SIG-M5 treated with dmso at 0.1 percent for 504 hours (cell line): ENCODE measurements at regions not wholly inside any gene's neighbourhood (a gene's known extent, or its start where the extent isn't known, plus 50 kb on each side); places are given as distances from the start of the nearest gene placed in this dataset.
"Not testable (repeated sequence)": the region's sequence is repeated elsewhere in the genome, so short reads cannot be mapped to it uniquely, and the experiment has no call there.

Experiments used
- DNase-seq: peaks from one replicate; lab custom pipeline; 2025; ENCODE audit not compliant: unreplicated experiment; lab: John Stamatoyannopoulos, UW

DNA sequence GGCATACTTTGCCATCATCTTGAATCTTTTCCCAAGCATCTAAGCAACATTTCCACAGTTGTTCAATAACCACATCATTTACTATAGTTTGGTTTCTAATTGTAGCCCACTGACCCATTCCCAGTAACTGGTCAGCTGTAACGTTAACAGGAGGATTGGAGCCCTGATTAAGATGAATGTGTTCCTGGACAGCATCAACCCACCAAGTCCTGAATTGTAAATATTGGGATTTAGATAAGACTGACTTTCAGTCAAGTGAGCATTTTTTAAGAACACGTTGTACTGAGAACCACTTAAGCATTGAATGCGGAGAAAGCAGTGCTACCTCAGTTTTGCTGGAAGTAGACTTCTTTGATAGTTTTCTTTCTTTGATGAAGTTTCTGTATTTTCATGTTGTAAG is 53.3 kb upstream of the ARL4D start:
- not testable (repeated sequence) for DNase-seq

DNA sequence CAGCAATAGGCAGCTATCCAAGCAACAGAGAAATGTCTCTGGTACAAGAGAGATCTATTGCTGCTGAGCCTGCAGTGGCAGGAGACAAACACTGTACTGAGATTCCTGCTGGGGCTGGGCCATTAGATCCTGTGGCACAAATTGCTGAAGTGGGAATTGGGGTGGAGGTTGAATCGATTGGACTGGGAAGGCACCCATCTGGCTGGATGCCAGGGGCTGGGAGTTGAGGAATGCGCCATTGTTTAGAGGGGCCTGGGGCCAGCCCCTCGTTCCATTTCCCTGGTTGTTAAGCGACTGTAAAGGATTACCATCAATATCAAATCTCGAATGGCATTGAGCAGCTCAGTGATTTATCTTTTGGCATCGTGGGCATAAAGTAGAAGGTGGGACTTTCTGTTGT is 54.1 kb upstream of the ARL4D start:
- no peak for DNase-seq

GRCh38 chr17:43342589-43342890 is 56.3 kb upstream of the ARL4D start:
- no peak for DNase-seq

- DNase-seq = no peak
Observed at GRCh38 chr17:43341715-43342588, 56.8 kb upstream of the ARL4D start.

DNA sequence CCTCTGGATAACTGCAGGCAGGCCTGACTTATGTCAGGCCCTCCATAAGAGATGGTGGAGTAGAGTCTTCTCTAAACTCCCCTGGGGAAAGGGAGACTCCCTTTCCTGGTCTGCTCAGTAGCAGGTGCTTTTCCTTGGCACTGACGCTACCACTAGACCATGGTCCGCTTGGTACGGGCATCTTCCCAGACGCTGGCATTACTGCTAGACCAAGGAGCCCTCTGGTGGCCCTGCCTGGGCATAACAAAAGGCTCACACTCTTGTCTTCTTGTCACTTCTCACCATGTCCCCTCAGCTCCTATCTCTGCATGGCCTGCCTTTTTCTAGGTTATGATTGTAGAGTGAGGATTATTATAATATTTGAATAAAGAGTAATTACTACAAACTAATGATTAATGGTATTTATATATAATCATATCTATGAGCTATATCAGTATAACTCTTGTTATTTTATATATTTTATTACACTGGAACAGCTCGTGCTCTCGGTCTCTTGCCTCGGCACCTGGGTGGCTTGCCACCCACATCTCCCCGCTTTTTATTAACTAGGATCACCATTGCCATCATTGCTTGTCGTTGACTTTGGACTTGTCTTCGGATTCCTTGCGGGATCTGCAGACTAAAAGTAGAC is 59.8 kb upstream of the ARL4D start:
- peak; percentile 11 for DNase-seq

DNA sequence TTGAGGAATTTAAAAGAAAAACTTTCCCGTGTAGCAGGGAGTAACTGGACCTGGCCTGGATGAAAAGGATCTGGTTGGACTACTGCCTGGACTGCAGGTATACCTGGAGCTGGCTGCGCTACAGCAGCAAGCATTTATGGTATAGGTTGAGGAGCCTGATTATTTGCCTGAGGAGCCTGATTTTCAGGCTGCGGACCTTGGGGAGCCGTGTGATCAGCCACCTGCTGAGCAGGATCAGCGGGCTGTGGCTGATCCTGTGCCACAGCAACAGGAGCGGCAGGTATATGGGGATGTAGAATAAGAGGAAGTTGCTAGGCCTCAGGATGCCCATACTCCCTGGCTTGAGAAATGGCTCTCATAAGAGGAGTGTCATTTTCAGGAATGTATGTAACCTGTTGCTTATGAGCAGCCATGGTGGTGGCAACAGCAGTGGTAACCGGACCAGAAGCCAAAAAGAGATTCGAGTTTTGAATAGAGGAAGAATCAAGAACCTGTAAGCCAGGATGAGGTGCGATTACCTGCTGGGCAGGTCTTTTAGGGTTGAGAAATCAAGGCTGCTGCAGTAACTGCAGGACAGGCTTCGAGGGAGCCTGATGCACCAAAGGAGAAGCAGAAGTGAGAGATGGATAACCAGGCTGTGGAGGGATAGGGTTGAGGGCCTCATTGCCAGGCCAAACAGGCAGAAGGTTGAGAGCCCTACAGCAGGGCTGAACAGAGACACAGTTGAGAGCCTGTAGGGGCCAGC is 60.9 kb upstream of the ARL4D start:
- peak; percentile 3 for DNase-seq

DNA sequence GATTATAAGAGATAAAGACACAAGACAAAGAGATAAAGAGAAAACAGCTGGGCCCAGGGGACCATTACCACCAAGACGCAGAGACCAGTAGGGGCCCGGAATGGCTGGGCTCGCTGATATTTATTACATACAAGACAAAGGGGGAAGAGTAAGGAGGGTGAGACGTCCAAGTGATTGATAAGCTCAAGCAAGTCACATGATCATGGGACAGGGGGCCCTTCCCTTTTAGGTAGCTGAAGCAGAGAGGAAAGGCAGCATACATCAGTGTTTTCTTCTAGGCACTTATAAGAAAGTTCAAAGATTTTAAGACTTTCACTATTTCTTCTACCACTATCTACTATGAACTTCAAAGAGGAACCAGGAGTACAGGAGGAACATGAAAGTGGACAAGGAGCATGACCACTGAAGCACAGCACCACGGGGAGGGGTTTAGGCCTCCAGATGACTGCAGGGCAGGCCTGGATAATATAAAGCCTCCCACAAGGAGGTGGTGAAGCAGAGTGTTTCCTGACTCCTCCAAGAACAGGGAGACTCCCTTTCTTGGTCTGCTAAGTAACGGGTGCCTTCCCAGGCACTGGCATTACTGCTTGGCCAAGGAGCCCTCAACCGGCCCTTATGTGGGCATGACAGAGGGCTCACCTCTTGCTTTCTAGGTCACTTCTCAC is 63.9 kb upstream of the ARL4D start:
- DNase-seq = no peak

DNA sequence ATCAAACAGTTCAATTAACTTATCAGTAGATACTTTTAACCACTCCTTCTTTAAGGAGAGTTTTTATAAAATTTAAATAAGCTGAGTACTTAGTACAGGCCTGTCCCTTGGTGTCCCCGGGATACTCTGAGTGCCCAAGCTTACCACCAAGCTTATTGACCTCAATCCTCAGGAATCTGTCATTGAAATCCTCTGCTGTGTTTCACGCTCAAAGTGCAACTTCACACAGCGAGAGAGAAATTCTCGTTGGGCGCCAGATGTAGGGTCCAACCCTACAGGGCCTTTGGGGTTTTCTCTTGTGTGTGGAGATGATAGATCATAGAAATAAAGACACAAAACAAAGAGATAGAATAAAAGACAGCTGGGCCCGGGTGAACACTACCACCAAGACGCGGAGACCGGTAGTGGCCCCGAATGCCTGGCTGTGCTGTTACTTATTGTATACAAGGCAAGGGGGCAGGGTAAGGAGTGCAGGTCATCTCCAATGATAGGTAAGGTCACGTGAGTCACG is 65.3 kb upstream of the ARL4D start:
- no peak for DNase-seq

DNA sequence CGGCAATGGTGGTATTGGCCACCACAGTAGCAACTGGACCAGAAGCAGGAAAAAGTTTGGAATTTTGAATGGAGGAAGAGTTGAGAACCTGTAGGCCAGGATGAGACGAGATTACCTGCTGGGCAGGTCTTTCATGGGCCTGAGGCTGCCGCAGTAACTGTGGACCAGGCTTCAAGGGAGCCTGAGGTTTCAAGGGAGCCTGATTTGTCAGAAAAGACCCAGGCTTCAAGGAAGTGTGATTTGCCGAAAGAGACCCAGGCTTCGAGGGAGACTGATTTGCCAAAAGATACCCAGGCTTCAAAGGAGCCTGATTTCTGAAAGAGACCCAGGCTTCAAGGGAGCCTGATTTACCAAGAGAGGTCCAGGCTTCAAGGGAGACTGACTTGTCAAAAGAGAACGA is 66.6 kb upstream of the ARL4D start:
- DNase-seq = no peak

GRCh38 chr17:43330876-43331639 is 67.7 kb upstream of the ARL4D start:
- peak; percentile 11 for DNase-seq

DNA sequence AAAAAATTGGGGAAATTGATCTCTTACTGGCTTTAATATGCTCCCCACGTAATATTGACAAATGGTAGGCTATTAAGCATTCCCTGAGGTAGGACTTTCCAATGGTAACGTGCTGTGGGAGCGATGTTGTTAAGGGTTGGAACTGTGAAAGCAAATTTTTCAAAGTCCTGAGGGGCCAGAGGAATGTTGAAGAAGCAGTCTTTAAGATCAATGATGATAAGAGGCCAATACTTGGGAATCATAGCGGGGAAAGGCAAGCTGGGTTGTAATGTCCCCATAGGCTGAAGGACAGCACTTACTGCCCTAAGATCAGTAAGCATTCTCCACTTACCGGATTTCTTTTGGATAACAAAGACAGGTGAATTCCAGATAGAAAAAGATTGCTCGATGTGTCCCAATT is 69.6 kb upstream of the ARL4D start:
- DNase-seq = no peak

DNA sequence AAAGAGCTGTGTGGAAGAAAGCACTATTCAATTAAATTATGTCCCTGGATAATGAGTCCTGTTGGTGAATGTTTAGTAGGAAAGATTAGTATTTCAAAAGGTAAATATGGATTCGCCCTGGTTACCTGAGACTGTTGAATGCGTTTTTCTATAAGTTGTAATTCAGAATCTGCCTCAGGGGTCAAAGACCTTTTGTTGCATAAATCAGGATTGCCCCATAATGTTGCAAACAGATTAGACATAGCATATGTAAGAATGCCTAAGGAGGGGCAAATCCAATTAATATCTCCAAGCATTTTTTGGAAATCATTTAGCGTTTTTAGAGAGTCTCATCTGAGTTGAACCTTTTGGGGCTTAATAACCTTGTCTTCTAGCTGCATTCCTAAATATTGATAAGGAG is 70.1 kb upstream of the ARL4D start:
- DNase-seq = no peak

GRCh38 chr17:43327834-43328420 is 70.9 kb upstream of the ARL4D start:
- DNase-seq = no peak

- DNase-seq = no peak
Observed at GRCh38 chr17:43327421-43327820, 71.4 kb upstream of the ARL4D start.

- no peak for DNase-seq
Observed at GRCh38 chr17:43326490-43327275, 72.1 kb upstream of the ARL4D start.

DNA sequence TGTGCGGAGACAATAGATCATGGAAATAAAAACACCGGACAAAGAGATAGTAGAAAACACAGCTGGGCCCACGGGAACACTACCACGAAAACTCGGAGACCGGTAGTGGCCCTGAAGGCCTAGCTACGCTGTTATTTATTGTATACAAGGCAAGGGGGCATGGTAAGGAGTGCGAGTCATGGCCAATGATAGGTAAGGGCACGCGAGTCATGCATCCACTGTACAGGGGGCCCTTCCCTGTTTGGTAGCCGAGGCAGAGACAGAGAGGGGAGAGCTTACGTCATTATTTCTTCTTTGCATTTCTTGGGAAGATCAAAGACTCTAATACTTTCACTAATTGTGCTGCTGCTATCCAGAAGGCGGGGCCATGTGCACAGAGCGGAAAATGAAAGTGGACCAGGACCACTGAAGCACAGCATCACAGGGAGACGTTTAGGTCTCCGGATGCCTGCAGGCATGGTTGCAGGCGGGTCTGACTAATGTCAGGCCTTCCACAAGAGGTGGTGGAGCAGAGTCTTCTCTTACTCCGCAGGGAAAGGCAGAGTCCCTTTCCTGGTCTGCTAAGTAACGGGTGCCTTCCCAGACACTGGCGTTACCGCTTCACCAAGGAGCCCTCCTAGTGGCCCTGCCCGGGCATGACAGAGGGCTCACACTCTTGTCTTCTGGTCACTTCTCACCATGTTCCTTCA is 74.4 kb upstream of the ARL4D start:
- DNase-seq = no peak

GRCh38 chr17:43319293-43320124 is 79.3 kb upstream of the ARL4D start:
- DNase-seq = no peak

DNA sequence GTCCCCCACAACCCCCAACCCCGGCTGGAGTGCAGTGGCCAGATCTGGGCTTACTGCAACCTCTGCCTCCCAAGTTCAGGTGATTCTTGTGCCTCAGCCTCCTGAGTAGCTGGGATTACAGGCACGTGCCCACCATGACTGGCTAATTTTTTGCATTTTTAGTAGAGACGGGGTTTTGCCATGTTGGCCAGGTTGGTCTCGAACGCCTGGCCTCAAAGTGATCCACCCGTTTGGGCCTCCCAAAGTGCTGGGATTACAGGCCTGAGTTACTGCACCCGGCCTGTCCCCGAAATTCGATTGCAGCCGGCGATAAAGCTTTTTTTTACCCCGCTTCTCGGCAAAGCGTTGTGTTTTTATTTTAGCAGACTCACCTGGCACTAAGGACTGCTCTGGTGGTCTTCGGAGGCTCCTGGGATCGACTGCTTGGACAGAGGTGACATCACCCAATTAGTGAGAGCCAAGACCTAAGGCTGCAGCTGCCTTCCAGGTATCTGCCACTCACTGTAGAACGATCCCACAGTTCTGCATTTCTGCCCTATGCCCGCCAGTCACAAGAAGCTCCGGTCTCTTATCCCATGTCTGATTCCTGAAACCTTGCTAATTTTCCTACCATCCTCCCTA is 82.2 kb upstream of the ARL4D start:
- DNase-seq = no peak
